Panc1 (cell line): ENCODE measurements at regions not wholly inside any gene's neighbourhood (a gene's known extent, or its start where the extent isn't known, plus 50 kb on each side); places are given as distances from the start of the nearest gene placed in this dataset.
A peak's percentile ranks its signal among the peaks of the same experiment; 100 is the strongest.
"Not testable (repeated sequence)": the region's sequence is repeated elsewhere in the genome, so short reads cannot be mapped to it uniquely, and the experiment has no call there.

ENCODE experiments used
- ATAC-seq: fragments of 200-7000 bp; cut with Tn5 transposase; 2 replicates; pipeline ENCODE4 v1.9.1; 2020; ENCODE audit warnings: mild to moderate bottlenecking, moderate library complexity
- BruUV-seq: library from RNA; stranded (reverse); fragments of 400-500 nt; replicated peaks from 2 replicates; lab custom pipeline; 2021; lab: Mats Ljungman, UMichigan
- CTCF ChIA-PET: fragments of 300-600 bp; sonication (Branson Sonifier 250); formaldehyde crosslinking; loops from one replicate; lab custom pipeline; 2022; ENCODE audit warnings: antibody characterized with exemption; lab: Charles Lee
- POLR2A ChIA-PET: fragments of 300-600 bp; sonication (Branson Sonifier 250); formaldehyde crosslinking; loops from one replicate; lab custom pipeline; 2022; ENCODE audit warnings: antibody characterized with exemption; lab: Charles Lee
- DNase-seq: peaks from one replicate; pipeline ENCODE4 v3.0.0-alpha.2; 2010; ENCODE audit warnings: low read depth, low spot score
- H3K27ac ChIP-seq: 2 replicates; pipeline ENCODE4 v1.5.1; 2011; ENCODE audit warnings: mild to moderate bottlenecking, low read length, inconsistent platforms
- H3K27me3 ChIP-seq: fragments of 200-500 bp; sonication (Bioruptor generic); 2 replicates; pipeline ENCODE4 v1.6.0; 2014; ENCODE audit warnings: low read length, inconsistent platforms; ENCODE audit not compliant: control insufficient read depth, insufficient read depth
- H3K36me3 ChIP-seq: fragments of 200-500 bp; sonication (Bioruptor generic); 2 replicates; pipeline ENCODE4 v1.5.1; 2014; ENCODE audit warnings: inconsistent platforms, mild to moderate bottlenecking, low read length, moderate library complexity; ENCODE audit not compliant: control insufficient read depth, insufficient read depth
- H3K4me1 ChIP-seq: 2 replicates; pipeline ENCODE4 v1.5.1; 2011; ENCODE audit warnings: inconsistent platforms, mild to moderate bottlenecking, low read length, moderate library complexity; ENCODE audit not compliant: control insufficient read depth, insufficient read depth
- H3K4me3 ChIP-seq, 2 experiments: 2 replicates each; pipeline ENCODE4 v1.5.1; 2011 to 2012; ENCODE audit warnings: low read depth in 2 of 2, low read length in 2 of 2, mild to moderate bottlenecking in 2 of 2, inconsistent platforms in 1 of 2, moderate library complexity in 1 of 2
- H3K9me3 ChIP-seq: fragments of 200-500 bp; sonication (Bioruptor generic); 2 replicates; pipeline ENCODE4 v1.5.1; 2014; ENCODE audit warnings: low read depth, mild to moderate bottlenecking, inconsistent platforms, low read length, moderate library complexity; ENCODE audit not compliant: control insufficient read depth, insufficient read depth
- CTCF ChIP-seq: fragments of 450-650 bp; IDR thresholded peaks from 2 replicates; pipeline ENCODE4 v1.5.1; 2017; ENCODE audit warnings: mild to moderate bottlenecking
- in situ Hi-C: cut with HindIII; loops from 2 replicates; pipeline ENCODE4 v1.10.0; 2016; ENCODE audit warnings: low sequenced_read_pairs, low pct_unique_long_range_greater_than_20kb
- intact Hi-C: fragments of 100-400 bp; cut with micrococcal nuclease; formaldehyde crosslinking; loops from one replicate; pipeline ENCODE4 v1.10.0; 2022; ENCODE audit not compliant: unreplicated experiment

- CTCF ChIA-PET, H3K27me3 ChIP-seq, H3K4me3 ChIP-seq, POLR2A ChIA-PET, H3K36me3 ChIP-seq, in situ Hi-C loops, H3K9me3 ChIP-seq, H3K4me1 ChIP-seq, BruUV-seq, ATAC-seq, DNase-seq, intact Hi-C loops, H3K27ac ChIP-seq: not testable (repeated sequence)
Measured at GRCh38 chr3:125790312-125790711, 178.7 kb upstream of the ROPN1B start.

- H3K36me3 ChIP-seq, BruUV-seq, POLR2A ChIA-PET, H3K4me3 ChIP-seq, CTCF ChIA-PET, intact Hi-C loops, in situ Hi-C loops, ATAC-seq, H3K27ac ChIP-seq, DNase-seq, H3K4me1 ChIP-seq, H3K9me3 ChIP-seq, H3K27me3 ChIP-seq: not testable (repeated sequence)
Measured at GRCh38 chr3:125791021-125791420, 178.0 kb upstream of the ROPN1B start.

GRCh38 chr3:125810010-125810409 is 159.0 kb upstream of the ROPN1B start:
- CTCF ChIA-PET, BruUV-seq, H3K27me3 ChIP-seq, intact Hi-C loops, H3K4me3 ChIP-seq, H3K9me3 ChIP-seq, H3K36me3 ChIP-seq, DNase-seq, POLR2A ChIA-PET, ATAC-seq, H3K27ac ChIP-seq, H3K4me1 ChIP-seq, in situ Hi-C loops: not testable (repeated sequence)
- TF ChIP-seq CTCF = peak; percentile 29; the same call in 1 of the 2 replicates

GRCh38 chr3:125822175-125822574 is 146.8 kb upstream of the ROPN1B start:
- H3K27me3 ChIP-seq, CTCF ChIA-PET, BruUV-seq, DNase-seq, ATAC-seq, H3K27ac ChIP-seq, in situ Hi-C loops, H3K36me3 ChIP-seq, POLR2A ChIA-PET, H3K4me1 ChIP-seq, intact Hi-C loops, H3K4me3 ChIP-seq, H3K9me3 ChIP-seq: not testable (repeated sequence)

GRCh38 chr3:125831005-125831750 is 137.8 kb upstream of the ROPN1B start:
- in situ Hi-C loops, H3K4me3 ChIP-seq, DNase-seq, intact Hi-C loops, ATAC-seq, CTCF ChIA-PET, H3K4me1 ChIP-seq, H3K27ac ChIP-seq, BruUV-seq, H3K36me3 ChIP-seq, H3K27me3 ChIP-seq, H3K9me3 ChIP-seq, POLR2A ChIA-PET: not testable (repeated sequence)

GRCh38 chr3:125835562-125835961 is 133.4 kb upstream of the ROPN1B start:
- ATAC-seq, H3K9me3 ChIP-seq, DNase-seq, CTCF ChIA-PET, POLR2A ChIA-PET, H3K27me3 ChIP-seq, in situ Hi-C loops, H3K4me1 ChIP-seq, intact Hi-C loops, H3K4me3 ChIP-seq, H3K27ac ChIP-seq, H3K36me3 ChIP-seq, BruUV-seq: not testable (repeated sequence)
